CD4-positive, alpha-beta memory T cell (primary cell): ENCODE measurements at regions not wholly inside any gene's neighbourhood (a gene's known extent, or its start where the extent isn't known, plus 50 kb on each side); places are given as distances from the start of the nearest gene placed in this dataset.

ENCODE experiments used
- CTCF ChIA-PET: fragments of 350-600 bp; sonication (Branson Sonifier 250); formaldehyde crosslinking; loops from one replicate; lab custom pipeline; 2021; ENCODE audit warnings: inconsistent platforms; ENCODE audit not compliant: partially characterized antibody; lab: Charles Lee
- POLR2A ChIA-PET: fragments of 350-600 bp; sonication (Branson Sonifier 250); formaldehyde crosslinking; loops from one replicate; lab custom pipeline; 2021; ENCODE audit not compliant: partially characterized antibody; lab: Charles Lee
- DNase-seq, 5 donors: peaks; one replicate each; pipeline versions ENCODE4 v3.0.0 to v3.0.0-alpha.2; 2020 to 2022; ENCODE audit warnings: mixed read lengths in 1 of 5
- H3K27ac ChIP-seq: one replicate; pipeline ENCODE4 v1.7.0; 2013; ENCODE audit warnings: low read depth, low read length
- H3K27me3 ChIP-seq: 2 replicates; pipeline ENCODE4 v1.7.0; 2013; ENCODE audit warnings: mild to moderate bottlenecking, low read length, moderate library complexity; ENCODE audit not compliant: insufficient read depth
- H3K36me3 ChIP-seq: 2 replicates; pipeline ENCODE4 v1.7.0; 2013; ENCODE audit warnings: mild to moderate bottlenecking, low read length, moderate library complexity; ENCODE audit not compliant: insufficient read depth
- H3K4me1 ChIP-seq: 2 replicates; pipeline ENCODE4 v1.7.0; 2013; ENCODE audit warnings: mild to moderate bottlenecking, low read length, moderate library complexity; ENCODE audit not compliant: insufficient read depth
- H3K4me3 ChIP-seq, 2 donors: one replicate each; pipeline ENCODE4 v1.7.0; 2013; ENCODE audit warnings: low read length in 2 of 2, mild to moderate bottlenecking in 1 of 2
- H3K9me3 ChIP-seq, 2 donors: one replicate each; pipeline ENCODE4 v1.7.0; 2013; ENCODE audit warnings: low read length in 2 of 2, control low read depth in 1 of 2; ENCODE audit not compliant: control insufficient read depth in 1 of 2
- H3K27ac Mint-ChIP-seq, 7 donors: one replicate each; pipeline ENCODE4 v1.8.0; 2020 to 2021; ENCODE audit warnings: mixed read lengths in 7 of 7, mild to moderate bottlenecking in 6 of 7, inconsistent platforms in 3 of 7, moderate library complexity in 3 of 7
- H3K27me3 Mint-ChIP-seq, 2 donors: one replicate each; pipeline ENCODE4 v1.8.0; 2020 to 2021; ENCODE audit warnings: mixed read lengths in 2 of 2
- H3K36me3 Mint-ChIP-seq, 2 donors: one replicate each; pipeline ENCODE4 v1.8.0; 2020 to 2021; ENCODE audit warnings: mixed read lengths in 2 of 2, inconsistent platforms in 1 of 2, mild to moderate bottlenecking in 1 of 2
- H3K4me1 Mint-ChIP-seq, 4 donors: one replicate each; pipeline ENCODE4 v1.8.0; 2020 to 2021; ENCODE audit warnings: mixed read lengths in 4 of 4, mild to moderate bottlenecking in 1 of 4
- H3K4me3 Mint-ChIP-seq, 8 donors: one replicate each; pipeline ENCODE4 v1.8.0; 2020 to 2021; ENCODE audit warnings: mixed read lengths in 8 of 8, mild to moderate bottlenecking in 7 of 8, moderate library complexity in 6 of 8, inconsistent platforms in 3 of 8
- H3K9me3 Mint-ChIP-seq, 8 donors: one replicate each; pipeline ENCODE4 v1.8.0; 2020 to 2021; ENCODE audit warnings: mixed read lengths in 8 of 8, mild to moderate bottlenecking in 5 of 8, inconsistent platforms in 3 of 8, moderate library complexity in 1 of 8
- intact Hi-C: fragments of 100-400 bp; cut with micrococcal nuclease; formaldehyde crosslinking; loops from one replicate; pipeline ENCODE4 v1.15.1; 2023

DNA sequence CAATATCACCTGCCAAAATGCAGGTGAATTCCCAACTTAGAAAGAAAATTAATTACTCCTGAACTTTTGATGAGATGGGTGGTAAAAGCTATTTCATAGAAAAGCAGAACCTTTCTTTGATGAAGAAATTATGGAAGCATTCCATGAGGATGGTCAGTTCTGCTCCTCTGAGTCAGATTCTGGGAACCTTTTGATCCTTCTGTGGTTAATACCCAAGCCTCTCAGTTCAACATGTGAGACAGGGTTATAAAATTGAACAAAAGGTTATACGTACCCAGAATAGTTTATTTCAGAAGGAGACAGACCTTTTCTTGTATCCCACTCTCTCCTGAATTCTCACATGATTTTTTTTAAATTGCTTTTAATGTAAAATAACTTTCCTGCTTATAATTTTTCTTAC, 767.6 kb upstream of the ADAMTS16 start:
- ChIA-PET CTCF (no interaction called here), POLR2A (no interaction called here)
- H3K4me1 Mint-ChIP-seq, result no peaks in the 10 kb centered on the region

DNA sequence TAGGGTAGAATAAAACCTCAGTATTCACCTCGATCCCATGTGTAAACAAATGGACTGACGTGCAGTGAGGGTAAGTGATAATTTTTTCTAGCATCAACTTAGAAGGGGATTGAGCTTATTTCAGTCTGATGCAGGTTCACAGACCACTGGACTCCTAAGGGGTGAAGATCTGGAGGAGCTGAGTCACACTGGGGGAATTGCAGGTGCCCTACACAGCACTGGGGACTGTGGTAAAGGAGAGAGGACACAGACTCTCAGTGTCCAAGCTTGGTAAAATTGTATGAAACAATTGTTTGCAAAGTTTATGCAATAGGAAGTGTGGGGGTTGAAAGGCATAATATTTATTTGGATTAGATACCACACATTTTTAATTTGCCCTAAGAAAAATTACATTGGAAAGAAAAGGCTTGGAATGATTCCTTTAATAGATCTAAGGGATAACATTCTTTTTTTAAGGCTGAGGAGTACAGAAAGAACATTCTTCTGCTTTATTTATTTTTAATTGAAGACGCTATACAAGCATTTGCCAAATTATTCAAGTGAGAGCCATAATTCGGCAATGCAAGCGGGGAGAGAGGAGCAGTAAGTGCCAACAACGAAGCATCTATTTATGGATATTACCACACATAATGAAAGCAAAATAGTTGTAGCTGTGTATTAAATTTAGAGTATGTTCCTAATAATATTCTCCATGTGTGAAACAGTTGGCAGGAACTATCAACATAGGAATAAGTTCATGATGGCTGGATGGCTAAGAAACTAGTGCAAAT, 766.9 kb upstream of the ADAMTS16 start:
- no peak for DNase-seq
- POLR2A ChIA-PET, result no interaction called here
- H3K36me3 ChIP-seq, result no peaks in the 10 kb centered on the region
- Mint-ChIP-seq H3K36me3 (peaks cover 0 to 3% of the 10 kb centered on the region in 2 donors), H3K9me3 (peaks cover 2 to 21% (median 9%) of the 10 kb centered on the region in 8 donors), H3K4me1 (no peaks in the 10 kb centered on the region), H3K4me3 (no peak overlapping the region), H3K27me3 (no peaks in the 10 kb centered on the region), H3K27ac (no peak overlapping the region)
- H3K27me3 ChIP-seq, result no peaks in the 10 kb centered on the region
- CTCF ChIA-PET, result no interaction called here
- no peaks in the 10 kb centered on the region for H3K9me3 ChIP-seq
- no peak overlapping the region for H3K27ac ChIP-seq
- no peak overlapping the region for H3K4me3 ChIP-seq
- H3K4me1 ChIP-seq, result no peaks in the 10 kb centered on the region
- intact Hi-C loops, result no loop called here

More for the DNA sequence above, 767.6 kb upstream of the ADAMTS16 start:
- Histone ChIP-seq H3K4me3 (no peak overlapping the region), H3K36me3 (no peaks in the 10 kb centered on the region), H3K9me3 (no peaks in the 10 kb centered on the region), H3K4me1 (no peaks in the 10 kb centered on the region), H3K27ac (no peak overlapping the region), H3K27me3 (no peaks in the 10 kb centered on the region)
- intact Hi-C loops, result no loop called here
- Mint-ChIP-seq H3K27me3 (no peaks in the 10 kb centered on the region), H3K36me3 (no peaks in the 10 kb centered on the region), H3K4me3 (no peak overlapping the region), H3K27ac (no peak overlapping the region), H3K9me3 (peaks cover 0 to 15% (median 7%) of the 10 kb centered on the region in 8 donors)
- DNase-seq, result no peak

DNA sequence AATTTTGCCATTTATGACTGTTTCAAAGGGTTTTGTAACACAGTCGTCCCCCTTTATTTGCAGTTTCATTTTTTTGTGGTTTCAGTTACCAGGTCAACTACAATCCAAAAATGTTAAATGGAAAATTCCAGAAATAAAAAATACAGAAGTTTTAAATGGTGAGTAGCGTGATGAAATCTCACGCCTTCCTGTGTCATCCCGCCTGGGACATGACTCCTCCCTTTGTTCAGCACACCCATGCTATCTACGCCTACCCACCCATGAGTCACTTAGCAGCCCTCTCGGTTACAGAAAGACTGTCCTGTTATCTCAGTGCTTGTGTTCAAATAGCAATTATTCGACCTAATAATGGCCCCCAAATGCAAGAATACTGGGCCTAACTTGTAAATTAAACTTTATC, 765.3 kb upstream of the ADAMTS16 start:
- ChIA-PET CTCF (no interaction called here), POLR2A (no interaction called here)
- Mint-ChIP-seq H3K27me3 (no peaks in the 10 kb centered on the region), H3K4me3 (no peak overlapping the region), H3K36me3 (peaks cover 0 to 3% of the 10 kb centered on the region in 2 donors), H3K4me1 (no peaks in the 10 kb centered on the region), H3K27ac (no peak overlapping the region), H3K9me3 (peaks cover 3 to 21% (median 14%) of the 10 kb centered on the region in 8 donors)
- no peak overlapping the region for H3K27ac ChIP-seq
- H3K36me3 ChIP-seq, result no peaks in the 10 kb centered on the region
- H3K4me1 ChIP-seq, result no peaks in the 10 kb centered on the region
- intact Hi-C loops, result no loop called here
- DNase-seq, result no peak
- H3K27me3 ChIP-seq, result no peaks in the 10 kb centered on the region
- no peak overlapping the region for H3K4me3 ChIP-seq
- H3K9me3 ChIP-seq, result no peaks in the 10 kb centered on the region

DNA sequence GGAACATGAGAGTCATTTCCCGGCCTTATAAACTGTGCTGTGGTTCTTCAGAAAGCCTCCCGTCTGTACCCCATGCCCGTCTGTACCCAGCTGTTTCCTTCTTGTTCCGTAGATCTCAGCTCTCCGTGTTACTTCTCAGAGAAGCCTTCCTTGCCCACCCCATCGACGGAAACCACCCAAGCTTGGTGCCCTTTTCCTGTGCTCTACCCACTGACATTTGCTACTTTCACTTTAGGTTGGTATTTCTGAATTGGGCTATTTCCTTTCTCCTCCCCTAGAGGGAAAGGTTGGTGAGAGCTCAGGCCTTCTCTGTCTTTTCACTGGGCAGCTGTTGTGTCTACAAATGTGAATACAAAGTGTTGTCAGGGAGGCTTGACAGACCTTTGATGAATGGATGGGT, 764.5 kb upstream of the ADAMTS16 start:
- Histone ChIP-seq H3K27me3 (no peaks in the 10 kb centered on the region), H3K9me3 (no peaks in the 10 kb centered on the region), H3K4me1 (no peaks in the 10 kb centered on the region), H3K36me3 (no peaks in the 10 kb centered on the region), H3K27ac (no peak overlapping the region), H3K4me3 (no peak overlapping the region)
- no peaks in the 10 kb centered on the region for H3K4me1 Mint-ChIP-seq
- H3K4me3 Mint-ChIP-seq, result no peak overlapping the region
- H3K9me3 Mint-ChIP-seq, result peaks cover 3 to 21% (median 14%) of the 10 kb centered on the region in 8 donors
- no peak for DNase-seq
- POLR2A ChIA-PET, result no interaction called here
- intact Hi-C loops, result no loop called here
- H3K36me3 Mint-ChIP-seq, result peaks cover 0 to 3% of the 10 kb centered on the region in 2 donors
- CTCF ChIA-PET, result no interaction called here
- H3K27me3 Mint-ChIP-seq, result no peaks in the 10 kb centered on the region
- no peak overlapping the region for H3K27ac Mint-ChIP-seq

DNA sequence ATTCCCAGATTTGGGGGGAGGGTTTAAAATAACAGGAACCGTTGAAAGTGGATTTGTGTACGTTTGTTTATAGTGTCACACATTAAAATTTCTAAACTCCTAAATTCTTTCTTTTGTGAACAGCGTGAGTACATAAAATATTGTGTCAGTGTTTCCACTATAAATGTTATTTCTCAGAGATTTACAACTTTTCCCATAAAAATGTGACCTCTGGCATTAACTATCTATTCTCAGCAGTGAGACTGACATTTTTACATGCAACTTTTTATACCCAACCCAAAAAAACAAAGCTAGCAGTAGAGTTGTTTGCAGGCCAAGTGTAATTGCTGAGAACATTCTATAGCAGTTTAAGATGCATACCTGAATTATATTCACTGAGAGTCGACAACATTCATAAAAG, 757.0 kb upstream of the ADAMTS16 start:
- H3K27me3 Mint-ChIP-seq, result no peaks in the 10 kb centered on the region
- no peaks in the 10 kb centered on the region for H3K9me3 ChIP-seq
- H3K27ac Mint-ChIP-seq, result no peak overlapping the region
- H3K4me1 ChIP-seq, result no peaks in the 10 kb centered on the region
- peaks cover 1 to 19% (median 5%) of the 10 kb centered on the region in 8 donors for H3K9me3 Mint-ChIP-seq
- no peaks in the 10 kb centered on the region for H3K36me3 ChIP-seq
- intact Hi-C loops, result no loop called here
- no peaks in the 10 kb centered on the region for H3K36me3 Mint-ChIP-seq
- no peak overlapping the region for H3K27ac ChIP-seq
- POLR2A ChIA-PET, result no interaction called here
- H3K4me1 Mint-ChIP-seq, result no peaks in the 10 kb centered on the region
- CTCF ChIA-PET, result no interaction called here
- no peak overlapping the region for H3K4me3 ChIP-seq
- no peaks in the 10 kb centered on the region for H3K27me3 ChIP-seq
- DNase-seq, result no peak
- no peak overlapping the region for H3K4me3 Mint-ChIP-seq

DNA sequence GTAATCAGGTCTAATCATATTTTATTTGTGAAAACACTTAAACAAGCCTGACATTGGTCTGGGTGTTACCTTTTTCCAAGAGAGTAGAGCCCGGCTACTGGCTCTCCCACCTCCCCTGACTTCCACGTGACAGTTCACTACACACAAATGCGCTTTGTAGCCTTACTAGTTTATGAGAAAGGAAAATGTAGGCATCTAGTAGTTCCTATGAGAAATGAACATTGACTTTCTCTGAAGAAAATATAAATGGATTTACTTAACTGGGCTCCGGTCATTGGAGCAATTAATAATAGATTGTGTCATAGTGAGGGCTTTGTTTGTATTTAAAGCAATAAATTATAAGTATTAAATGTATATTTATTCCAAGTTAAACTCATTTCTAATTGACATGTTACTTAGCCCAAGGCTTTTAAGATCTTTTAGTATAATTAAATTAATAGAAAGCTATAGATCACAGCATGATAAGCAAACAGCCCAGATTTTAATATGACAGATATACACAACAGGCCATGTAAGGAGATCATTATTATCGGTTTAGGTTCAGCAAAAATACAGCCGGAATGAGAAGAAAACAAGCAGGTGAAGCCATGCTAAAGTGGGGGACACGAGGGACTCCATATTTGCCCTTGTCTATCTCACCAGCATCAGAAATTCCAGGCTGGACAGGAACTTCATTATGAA, 756.5 kb upstream of the ADAMTS16 start:
- Histone ChIP-seq H3K9me3 (no peaks in the 10 kb centered on the region), H3K36me3 (no peaks in the 10 kb centered on the region), H3K27ac (no peak overlapping the region), H3K4me1 (no peaks in the 10 kb centered on the region), H3K4me3 (no peak overlapping the region), H3K27me3 (no peaks in the 10 kb centered on the region)
- Mint-ChIP-seq H3K9me3 (peaks cover 0 to 14% (median 3%) of the 10 kb centered on the region in 8 donors), H3K36me3 (no peaks in the 10 kb centered on the region), H3K27ac (no peak overlapping the region), H3K4me1 (no peaks in the 10 kb centered on the region), H3K27me3 (no peaks in the 10 kb centered on the region), H3K4me3 (no peak overlapping the region)
- POLR2A ChIA-PET, result no interaction called here
- CTCF ChIA-PET, result no interaction called here
- DNase-seq, result no peak
- intact Hi-C loops, result no loop called here

DNA sequence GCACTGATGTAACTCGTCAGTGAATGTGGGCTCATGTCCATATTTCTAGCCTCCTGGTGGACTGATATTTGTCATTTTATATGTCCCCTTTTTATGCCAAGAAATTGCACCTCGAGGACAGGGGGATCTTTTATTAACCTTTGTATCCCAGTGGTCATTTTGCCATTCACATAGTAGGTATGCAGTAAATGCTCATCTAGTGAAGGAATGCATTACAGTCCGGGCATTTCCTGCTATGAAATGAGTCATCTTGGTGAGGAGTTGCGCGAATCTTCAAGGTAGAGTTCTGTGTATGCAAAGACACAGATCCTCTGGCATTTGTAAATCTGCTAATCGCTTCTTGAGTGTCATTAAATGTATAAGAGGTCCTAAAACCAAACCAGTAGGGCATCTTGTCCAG, 755.5 kb upstream of the ADAMTS16 start:
- intact Hi-C loops, result no loop called here
- H3K4me3 ChIP-seq, result no peak overlapping the region
- Mint-ChIP-seq H3K27ac (no peak overlapping the region), H3K4me1 (no peaks in the 10 kb centered on the region), H3K4me3 (no peak overlapping the region), H3K36me3 (no peaks in the 10 kb centered on the region), H3K9me3 (peaks cover 0 to 11% (median 1%) of the 10 kb centered on the region in 8 donors), H3K27me3 (no peaks in the 10 kb centered on the region)
- no peak overlapping the region for H3K27ac ChIP-seq
- ChIA-PET CTCF (no interaction called here), POLR2A (no interaction called here)
- no peaks in the 10 kb centered on the region for H3K36me3 ChIP-seq
- H3K27me3 ChIP-seq, result no peaks in the 10 kb centered on the region
- no peak for DNase-seq
- H3K9me3 ChIP-seq, result no peaks in the 10 kb centered on the region
- H3K4me1 ChIP-seq, result no peaks in the 10 kb centered on the region
